ENCODE measurements at regions not wholly inside any gene's neighbourhood (a gene's known extent, or its start where the extent isn't known, plus 50 kb on each side); places are given as distances from the start of the nearest gene placed in this dataset.

GRCh38 chr1:115448282-115449044 is 110.4 kb upstream of the NGF start:
- no peak for TF ChIP-seq POLR2A (IDR thresholded peaks at IDR 0.05)
- TF ChIP-seq CTCF (IDR thresholded peaks at IDR 0.05), result no peak
